ENCODE measurements at regions not wholly inside any gene's neighbourhood (a gene's known extent, or its start where the extent isn't known, plus 50 kb on each side); places are given as distances from the start of the nearest gene placed in this dataset.

- Histone ChIP-seq H3K36me3 (replicated peaks; ENCODE audit: insufficient read depth, low read length) (no peaks in the 10 kb centered on the region), H3F3A (ENCODE audit: insufficient read depth, low read length) (no peaks in the 10 kb centered on the region), H2AFZ (ENCODE audit: low read length) (no peak overlapping the region), H4K20me1 (ENCODE audit: insufficient read depth, low read length) (no peaks in the 10 kb centered on the region), H3K9ac (ENCODE audit: low read length) (no peak overlapping the region), H3K4me3 (ENCODE audit: low read length) (no peak overlapping the region), H3K4me2 (ENCODE audit: low read depth, low read length) (no peak overlapping the region), H3K27ac (ENCODE audit: low read length) (no peak overlapping the region), H3K27me3 (replicated peaks; ENCODE audit: insufficient read depth, low read length) (no peaks in the 10 kb centered on the region), H3K9me2 (replicated peaks; ENCODE audit: insufficient read depth, low read length) (no peaks in the 10 kb centered on the region), H3K4me1 (ENCODE audit: low read length) (no peaks in the 10 kb centered on the region), H3K9me3 (replicated peaks; ENCODE audit: insufficient read depth, low read length) (no peaks in the 10 kb centered on the region), H3K79me2 (ENCODE audit: low read length) (no peaks in the 10 kb centered on the region)
- TF ChIP-seq CTCF (IDR thresholded peaks at IDR 0.05; ENCODE audit: low read length) = no peak
- no peak for TF ChIP-seq EZH2 (optimal IDR thresholded peaks at IDR 0.05; ENCODE audit: low read depth, low read length)
- TF ChIP-seq EZH2phosphoT487 (IDR thresholded peaks at IDR 0.05; ENCODE audit: low read length) = no peak
- DNase-seq = no peak
Measured at GRCh38 chr4:138329506-138330070, 87.4 kb upstream of the SLC7A11 start.

- TF ChIP-seq CTCF (IDR thresholded peaks at IDR 0.05; ENCODE audit: low read length) (no peak), EZH2 (optimal IDR thresholded peaks at IDR 0.05; ENCODE audit: low read depth, low read length) (no peak), EZH2phosphoT487 (IDR thresholded peaks at IDR 0.05; ENCODE audit: low read length) (no peak)
- Histone ChIP-seq H3K9ac (ENCODE audit: low read length) (no peak overlapping the region), H3K4me2 (ENCODE audit: low read depth, low read length) (no peak overlapping the region), H3K79me2 (ENCODE audit: low read length) (no peaks in the 10 kb centered on the region), H3K4me1 (ENCODE audit: low read length) (no peaks in the 10 kb centered on the region), H3K27me3 (replicated peaks; ENCODE audit: insufficient read depth, low read length) (no peaks in the 10 kb centered on the region), H3K27ac (ENCODE audit: low read length) (no peak overlapping the region), H3K4me3 (ENCODE audit: low read length) (no peak overlapping the region), H3F3A (ENCODE audit: insufficient read depth, low read length) (no peaks in the 10 kb centered on the region), H3K9me2 (replicated peaks; ENCODE audit: insufficient read depth, low read length) (no peaks in the 10 kb centered on the region), H4K20me1 (ENCODE audit: insufficient read depth, low read length) (no peaks in the 10 kb centered on the region), H2AFZ (ENCODE audit: low read length) (no peak overlapping the region), H3K9me3 (replicated peaks; ENCODE audit: insufficient read depth, low read length) (no peaks in the 10 kb centered on the region), H3K36me3 (replicated peaks; ENCODE audit: insufficient read depth, low read length) (no peaks in the 10 kb centered on the region)
- peak; percentile 18 for DNase-seq
Measured at GRCh38 chr4:138327338-138327737, 85.2 kb upstream of the SLC7A11 start.

GRCh38 chr4:138320831-138321230 is 78.7 kb upstream of the SLC7A11 start:
- no peaks in the 10 kb centered on the region for H4K20me1 ChIP-seq (ENCODE audit: insufficient read depth, low read length)
- no peaks in the 10 kb centered on the region for H3K36me3 ChIP-seq (replicated peaks; ENCODE audit: insufficient read depth, low read length)
- H3K27me3 ChIP-seq (replicated peaks; ENCODE audit: insufficient read depth, low read length) = no peaks in the 10 kb centered on the region
- DNase-seq = no peak
- no peak overlapping the region for H3K4me3 ChIP-seq (ENCODE audit: low read length)
- H3F3A ChIP-seq (ENCODE audit: insufficient read depth, low read length) = no peaks in the 10 kb centered on the region
- no peak overlapping the region for H3K9ac ChIP-seq (ENCODE audit: low read length)
- H3K4me1 ChIP-seq (ENCODE audit: low read length) = no peaks in the 10 kb centered on the region
- no peaks in the 10 kb centered on the region for H3K9me3 ChIP-seq (replicated peaks; ENCODE audit: insufficient read depth, low read length)
- H3K79me2 ChIP-seq (ENCODE audit: low read length) = no peaks in the 10 kb centered on the region
- H3K9me2 ChIP-seq (replicated peaks; ENCODE audit: insufficient read depth, low read length) = no peaks in the 10 kb centered on the region
- no peak overlapping the region for H3K4me2 ChIP-seq (ENCODE audit: low read depth, low read length)
- no peak overlapping the region for H3K27ac ChIP-seq (ENCODE audit: low read length)
- TF ChIP-seq EZH2phosphoT487 (IDR thresholded peaks at IDR 0.05; ENCODE audit: low read length) (no peak), EZH2 (optimal IDR thresholded peaks at IDR 0.05; ENCODE audit: low read depth, low read length) (no peak), CTCF (IDR thresholded peaks at IDR 0.05; ENCODE audit: low read length) (no peak)
- H2AFZ ChIP-seq (ENCODE audit: low read length) = no peak overlapping the region
